DND-41 (cell line): ENCODE measurements at regions not wholly inside any gene's neighbourhood (a gene's known extent, or its start where the extent isn't known, plus 50 kb on each side); places are given as distances from the start of the nearest gene placed in this dataset.

Source experiments
- EZH2 ChIP-seq: IDR thresholded peaks from 3 replicates; pipeline ENCODE4 v1.6.1; 2012; ENCODE audit warnings: borderline replicate concordance, low read depth, mild to moderate bottlenecking, moderate library complexity, low read length, inconsistent platforms; ENCODE audit not compliant: severe bottlenecking
- TF ChIP-seq, protein P1 (sequence below): IDR thresholded peaks from 2 replicates; pipeline ENCODE4 v1.5.1; 2012; ENCODE audit warnings: borderline replicate concordance, low read length, moderate library complexity, mild to moderate bottlenecking; ENCODE audit not compliant: poor library complexity, severe bottlenecking; ENCODE audit errors: extremely low read depth

GRCh38 chr1:80678438-80678837 is 1122.3 kb upstream of the ADGRL2 start:
- TF ChIP-seq, protein P1, sequence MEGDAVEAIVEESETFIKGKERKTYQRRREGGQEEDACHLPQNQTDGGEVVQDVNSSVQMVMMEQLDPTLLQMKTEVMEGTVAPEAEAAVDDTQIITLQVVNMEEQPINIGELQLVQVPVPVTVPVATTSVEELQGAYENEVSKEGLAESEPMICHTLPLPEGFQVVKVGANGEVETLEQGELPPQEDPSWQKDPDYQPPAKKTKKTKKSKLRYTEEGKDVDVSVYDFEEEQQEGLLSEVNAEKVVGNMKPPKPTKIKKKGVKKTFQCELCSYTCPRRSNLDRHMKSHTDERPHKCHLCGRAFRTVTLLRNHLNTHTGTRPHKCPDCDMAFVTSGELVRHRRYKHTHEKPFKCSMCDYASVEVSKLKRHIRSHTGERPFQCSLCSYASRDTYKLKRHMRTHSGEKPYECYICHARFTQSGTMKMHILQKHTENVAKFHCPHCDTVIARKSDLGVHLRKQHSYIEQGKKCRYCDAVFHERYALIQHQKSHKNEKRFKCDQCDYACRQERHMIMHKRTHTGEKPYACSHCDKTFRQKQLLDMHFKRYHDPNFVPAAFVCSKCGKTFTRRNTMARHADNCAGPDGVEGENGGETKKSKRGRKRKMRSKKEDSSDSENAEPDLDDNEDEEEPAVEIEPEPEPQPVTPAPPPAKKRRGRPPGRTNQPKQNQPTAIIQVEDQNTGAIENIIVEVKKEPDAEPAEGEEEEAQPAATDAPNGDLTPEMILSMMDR: no peak
- TF ChIP-seq EZH2: no peak
